ENCODE measurements at regions not wholly inside any gene's neighbourhood (a gene's known extent, or its start where the extent isn't known, plus 50 kb on each side); places are given as distances from the start of the nearest gene placed in this dataset.

DNA sequence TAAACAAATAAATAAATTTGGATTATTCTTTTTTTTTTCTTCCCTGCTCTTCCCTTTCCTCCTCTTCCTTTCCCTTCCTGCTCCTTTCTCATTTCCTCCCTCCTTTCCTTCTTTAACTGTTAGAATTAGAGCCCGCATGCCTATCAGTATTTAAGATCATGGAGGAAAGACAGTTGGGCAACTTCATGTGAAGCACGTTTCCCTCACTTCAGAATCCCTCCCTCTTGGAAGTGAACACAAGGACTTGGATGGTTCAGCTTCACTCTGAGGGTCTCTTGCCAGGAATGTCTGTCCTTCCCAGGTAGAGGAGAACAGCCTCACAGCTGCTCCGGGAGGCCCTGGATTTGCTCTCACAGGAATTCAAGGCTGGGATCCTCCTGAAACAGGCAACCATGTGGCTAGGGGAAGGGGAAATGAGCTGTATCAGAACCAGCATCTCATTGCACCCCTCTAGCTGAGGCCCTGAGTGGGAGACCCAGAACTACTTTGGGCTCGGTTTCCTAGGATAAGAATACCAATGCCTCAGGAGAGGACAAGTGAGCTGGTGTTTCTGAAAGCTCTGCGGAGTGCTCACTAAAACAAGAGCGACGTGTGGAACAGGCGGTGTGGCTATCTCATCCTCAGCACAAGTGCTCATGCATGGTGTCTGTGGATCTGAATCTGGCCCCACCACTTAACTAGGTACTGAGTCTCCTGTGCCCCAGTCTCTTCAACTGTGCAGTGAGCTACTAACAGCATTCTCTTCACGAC, 230.5 kb downstream of the MYCN start:
- no peak for DNase-seq (ENCODE audit: low read depth)

GRCh38 chr2:16169381-16169960, 229.1 kb downstream of the MYCN start:
- DNase-seq (ENCODE audit: low read depth) = no peak

DNA sequence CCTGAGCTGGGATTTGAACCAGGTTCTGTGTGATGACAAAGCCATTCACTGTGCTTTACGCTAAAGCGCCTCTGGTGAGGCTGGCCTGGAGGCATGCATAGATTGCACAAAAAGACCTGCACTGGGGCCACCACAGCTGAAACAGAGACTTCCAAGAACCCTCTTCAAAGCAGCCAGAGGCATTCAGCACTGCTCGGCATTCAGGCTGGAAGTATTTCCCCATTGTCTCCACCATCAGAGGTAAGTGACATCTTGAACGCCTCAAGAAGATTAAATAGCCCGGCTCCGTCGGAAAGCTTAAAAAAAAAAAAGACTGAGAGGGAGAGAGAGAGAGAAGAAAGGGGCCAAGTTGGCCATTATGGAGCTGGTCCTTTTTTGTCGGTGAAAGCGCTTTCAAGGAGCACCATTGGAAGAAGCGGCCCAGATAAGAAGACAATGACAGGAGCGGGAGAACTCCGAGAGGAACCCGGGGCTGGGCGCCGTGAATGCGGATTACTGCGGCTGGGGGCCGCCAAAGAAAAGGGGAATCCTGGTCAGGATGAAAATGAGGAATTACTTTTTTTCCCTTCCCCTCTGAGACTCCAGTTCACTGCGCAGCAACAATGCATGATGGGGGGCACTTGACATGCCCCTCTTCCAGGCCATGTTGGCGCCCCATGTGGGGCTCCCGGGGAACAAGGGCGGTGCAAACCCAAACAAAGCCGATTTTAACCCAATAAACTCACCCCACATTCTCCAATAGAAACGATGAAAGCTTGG, 228.3 kb downstream of the MYCN start:
- no peak for DNase-seq (ENCODE audit: low read depth)

- DNase-seq (ENCODE audit: low read depth) = no peak
Measured at GRCh38 chr2:16167870-16168426, 227.6 kb downstream of the MYCN start.

GRCh38 chr2:16167451-16167861, 227.1 kb downstream of the MYCN start:
- DNase-seq (ENCODE audit: low read depth) = no peak

DNA sequence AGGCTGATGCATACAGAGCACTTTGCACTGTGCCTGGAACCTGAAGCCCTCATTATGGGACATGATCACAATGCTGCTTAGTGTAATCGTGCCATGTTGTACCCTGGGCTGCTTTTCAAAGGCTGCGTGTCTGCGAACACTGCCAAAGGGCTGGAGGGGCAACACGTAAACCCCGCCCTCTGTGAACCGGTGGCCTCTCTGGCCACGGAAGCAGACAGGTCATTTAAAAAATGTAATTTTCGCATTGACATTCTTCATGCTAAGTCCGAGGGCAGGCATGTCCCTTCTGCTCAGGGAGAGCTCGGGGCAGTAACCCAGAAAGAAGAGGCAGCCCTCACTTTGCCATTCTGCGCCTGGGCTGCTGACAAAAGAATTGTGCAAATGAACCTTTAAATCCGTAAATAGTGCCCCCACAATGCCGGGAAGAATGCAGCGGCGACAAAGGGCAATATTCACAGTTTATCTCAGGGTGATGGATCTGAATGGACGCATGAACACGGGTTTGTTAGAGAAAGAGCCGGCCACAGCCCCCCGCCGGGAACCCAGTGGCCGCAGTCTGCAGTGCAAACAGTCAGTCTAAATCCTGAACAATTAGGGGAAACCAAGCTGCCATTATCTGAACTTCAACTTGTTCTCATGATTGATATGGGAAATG, 226.1 kb downstream of the MYCN start:
- DNase-seq (ENCODE audit: low read depth) = no peak

DNA sequence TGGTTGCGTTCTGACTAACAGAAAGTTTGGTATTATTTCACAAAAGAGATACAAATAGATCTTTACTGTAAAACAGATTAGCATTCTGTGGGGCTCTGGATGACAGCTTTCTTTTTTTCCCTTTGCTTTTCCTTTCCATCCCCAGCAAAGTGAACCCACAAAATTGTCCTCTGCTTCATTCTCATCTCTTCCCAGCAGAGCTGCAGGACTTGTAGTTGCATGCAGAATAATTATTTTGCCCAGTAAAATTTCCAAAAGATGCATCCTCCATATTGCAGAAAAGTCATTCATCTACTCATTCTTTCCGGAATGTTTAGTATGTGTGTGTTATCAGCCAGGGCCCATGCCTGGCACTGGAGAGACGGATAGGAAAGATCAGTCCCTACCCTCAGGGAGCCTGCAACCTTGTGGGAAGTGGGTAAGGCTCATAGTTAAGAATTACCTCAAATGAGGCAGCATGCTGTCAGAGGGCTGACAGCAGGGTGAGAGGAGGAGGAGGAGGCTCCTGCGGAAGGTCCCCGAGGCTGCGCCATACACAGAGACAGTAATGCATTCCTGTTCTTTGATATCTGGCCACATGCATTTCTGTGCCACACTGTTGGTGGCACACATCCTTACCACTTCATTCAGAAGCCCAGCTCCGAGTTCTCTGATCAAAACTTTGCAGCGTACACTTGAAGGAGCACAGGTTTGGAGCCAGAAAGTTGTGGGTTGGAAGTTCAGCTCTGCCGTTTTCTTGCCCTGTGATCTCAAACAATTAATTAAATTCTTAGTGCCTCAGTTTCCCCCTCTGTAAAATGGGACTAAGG, 225.4 kb downstream of the MYCN start:
- DNase-seq (ENCODE audit: low read depth) = no peak

- DNase-seq (ENCODE audit: low read depth) = no peak
Measured at GRCh38 chr2:16162491-16163040, 222.2 kb downstream of the MYCN start.

DNA sequence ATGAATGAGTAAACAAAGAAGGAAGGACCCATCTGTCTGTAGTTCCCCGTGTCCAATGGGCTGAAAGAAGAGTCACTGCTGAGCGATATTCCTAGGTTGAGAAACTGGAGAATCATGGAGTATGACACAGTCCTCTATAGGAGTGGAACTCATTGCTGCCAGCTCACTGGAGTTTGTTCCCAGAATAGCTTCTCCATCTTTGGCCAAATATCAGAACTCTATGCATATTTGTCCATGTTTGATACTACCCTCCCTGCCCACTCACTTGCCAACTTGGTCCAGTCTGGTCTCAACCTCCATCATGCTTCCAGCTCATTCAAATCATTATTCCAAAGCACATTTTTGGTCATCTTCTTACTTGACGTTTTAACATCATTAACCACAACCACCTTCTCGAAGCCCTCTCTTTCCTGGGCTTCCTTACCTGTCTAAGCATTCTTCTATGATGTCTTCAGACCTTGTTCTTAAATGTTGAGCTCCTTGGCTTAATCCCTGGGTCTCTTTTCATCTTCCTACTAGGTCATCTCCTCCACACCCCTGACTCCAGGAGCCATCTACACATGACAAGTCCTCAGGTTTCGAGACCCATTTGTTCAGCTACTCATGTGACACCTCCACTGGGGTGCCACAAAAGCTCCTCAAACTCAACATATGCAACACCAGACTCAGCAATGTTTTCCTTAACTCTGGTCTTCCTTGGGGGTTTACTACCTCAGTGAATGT, 221.6 kb downstream of the MYCN start:
- no peak for DNase-seq (ENCODE audit: low read depth)

- no peak for DNase-seq (ENCODE audit: low read depth)
Measured at GRCh38 chr2:16161085-16161565, 220.8 kb downstream of the MYCN start.

DNA sequence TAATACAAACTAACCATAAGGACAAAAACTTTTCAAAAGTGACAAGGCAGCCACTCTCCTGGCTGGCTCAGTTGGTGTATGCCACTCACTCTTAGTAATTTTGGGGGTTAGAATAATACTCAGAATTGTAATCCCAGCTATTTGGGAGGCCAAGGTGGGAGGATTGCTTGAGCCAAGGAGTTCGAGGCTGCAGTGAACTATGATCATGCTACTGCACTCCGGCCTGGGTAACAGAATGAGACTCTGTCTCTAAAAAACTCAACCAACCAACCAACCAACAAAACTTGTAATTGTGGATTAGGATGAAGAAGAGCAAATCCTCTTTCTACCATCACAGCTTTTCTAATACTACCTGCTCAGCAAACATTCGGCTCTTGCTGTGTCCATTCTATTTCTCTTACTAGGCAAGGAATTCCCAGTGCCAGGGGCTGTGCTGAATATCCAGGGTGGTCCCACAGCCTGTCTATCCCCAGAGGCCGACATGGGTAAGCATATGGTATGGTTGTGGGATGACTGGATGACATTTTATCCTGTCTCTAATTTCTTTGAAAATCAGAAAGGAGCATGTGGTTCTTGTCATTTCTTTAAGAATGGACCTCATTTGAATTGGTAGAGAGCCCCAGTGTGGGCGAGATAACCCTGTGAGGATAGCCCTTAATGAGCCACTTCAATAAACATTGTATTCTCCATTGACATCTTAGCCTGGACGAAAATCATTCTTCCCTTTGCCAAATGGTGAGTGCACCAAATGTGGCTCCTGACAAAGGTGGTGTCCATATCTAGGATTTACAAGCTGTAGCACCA, 220.1 kb downstream of the MYCN start:
- no peak for DNase-seq (ENCODE audit: low read depth)

- no peak for DNase-seq (ENCODE audit: low read depth)
Measured at GRCh38 chr2:16156411-16156810, 216.1 kb downstream of the MYCN start.

- DNase-seq (ENCODE audit: low read depth) = no peak
Measured at GRCh38 chr2:16155766-16156165, 215.4 kb downstream of the MYCN start.

GRCh38 chr2:16155366-16155765, 215.0 kb downstream of the MYCN start:
- no peak for DNase-seq (ENCODE audit: low read depth)

DNA sequence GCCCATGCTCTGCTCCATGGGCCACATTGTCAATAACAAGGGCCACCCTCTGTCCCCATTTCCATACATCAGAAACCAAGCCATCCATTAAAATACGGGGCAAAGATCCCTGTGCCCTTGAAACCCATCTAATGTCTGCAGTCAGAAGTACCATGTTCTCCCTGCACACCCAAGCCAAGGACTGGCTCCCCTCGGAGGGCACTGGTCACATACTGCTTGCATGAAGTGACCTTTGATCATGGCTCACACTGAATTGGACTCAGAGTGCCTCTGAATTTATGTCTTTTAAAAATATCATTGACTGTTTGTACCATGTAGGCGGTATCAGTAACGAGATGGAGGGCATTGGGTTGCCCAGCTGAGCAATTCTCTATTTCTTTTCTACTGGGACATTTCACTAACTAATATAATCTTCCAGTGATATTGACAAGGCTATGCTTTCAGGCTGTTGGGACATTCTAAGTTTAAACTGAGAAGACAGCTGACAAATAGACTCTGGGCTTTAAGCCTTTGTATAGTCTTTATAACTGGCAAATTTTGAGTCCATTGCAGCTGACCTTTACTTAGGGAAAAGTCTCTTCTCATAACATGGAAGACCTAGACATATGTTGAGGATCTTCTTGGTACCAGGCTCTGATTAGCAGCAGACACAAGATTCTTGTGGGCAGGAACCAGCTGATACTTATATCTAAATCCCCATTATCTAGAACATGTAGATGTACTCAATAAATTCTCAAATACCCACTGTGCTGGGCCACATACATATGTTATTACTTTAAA, 214.3 kb downstream of the MYCN start:
- no peak for DNase-seq (ENCODE audit: low read depth)

DNA sequence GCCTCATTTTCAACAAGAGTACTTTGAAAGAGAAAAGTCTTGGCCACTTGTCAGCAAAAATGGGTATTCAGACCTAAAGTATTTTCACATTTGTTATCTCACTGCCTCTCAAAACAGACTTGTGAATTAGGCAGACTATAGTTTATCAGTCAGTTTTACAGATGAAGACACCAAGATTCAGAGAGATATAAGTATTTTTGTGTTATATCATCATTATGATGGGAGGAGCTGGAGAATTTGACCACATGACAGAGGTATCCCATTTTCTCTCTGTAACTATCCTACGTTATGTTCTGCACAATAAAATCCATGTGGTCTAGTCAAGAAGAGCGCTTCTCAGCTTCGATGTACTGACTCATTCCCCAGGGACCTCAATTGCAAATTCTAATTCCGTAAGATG, 213.7 kb downstream of the MYCN start:
- no peak for DNase-seq (ENCODE audit: low read depth)

- DNase-seq (ENCODE audit: low read depth) = no peak
Measured at GRCh38 chr2:16153754-16154035, 213.3 kb downstream of the MYCN start.

DNA sequence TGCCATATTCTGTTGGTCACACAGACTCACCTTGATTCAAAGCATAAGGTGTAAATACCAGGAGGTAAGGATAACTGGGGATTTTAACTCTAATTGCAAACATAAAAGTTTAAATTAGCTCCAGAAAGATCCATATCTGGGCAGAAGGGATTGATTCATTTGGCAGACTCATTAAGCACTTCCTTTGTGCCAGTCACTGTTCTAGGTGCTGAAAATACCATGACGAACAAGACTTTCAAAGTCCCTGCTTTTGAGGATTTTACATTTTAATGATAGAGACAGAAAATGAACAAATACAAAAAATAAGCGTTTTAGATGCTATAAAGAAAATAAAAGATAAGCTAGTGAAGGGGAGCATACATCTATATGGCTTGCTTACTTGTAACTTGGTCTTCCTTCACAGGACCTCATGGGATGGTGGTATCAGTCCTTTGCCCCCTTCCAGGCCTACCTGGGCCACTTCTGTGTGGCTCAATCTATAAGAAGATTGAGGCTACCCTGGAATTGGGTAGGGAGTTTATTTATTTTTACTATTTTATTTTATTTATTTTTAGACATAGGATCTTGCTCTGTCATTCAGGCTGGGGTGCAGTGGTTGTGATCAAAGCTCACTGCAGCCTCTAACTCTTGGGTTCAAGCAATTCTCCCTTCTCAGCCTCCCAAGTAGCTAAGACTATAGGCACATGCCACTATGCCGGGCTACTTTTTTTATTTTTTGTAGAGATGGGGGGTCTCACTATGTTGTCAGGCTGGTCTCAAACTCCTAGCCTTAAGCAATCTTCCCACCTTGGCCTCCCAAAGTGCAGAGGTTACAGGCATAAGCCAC, 212.8 kb downstream of the MYCN start:
- no peak for DNase-seq (ENCODE audit: low read depth)
